ENCODE measurements at regions not wholly inside any gene's neighbourhood (a gene's known extent, or its start where the extent isn't known, plus 50 kb on each side); places are given as distances from the start of the nearest gene placed in this dataset.
"Not testable (repeated sequence)": the region's sequence is repeated elsewhere in the genome, so short reads cannot be mapped to it uniquely, and the experiment has no call there.

DNA sequence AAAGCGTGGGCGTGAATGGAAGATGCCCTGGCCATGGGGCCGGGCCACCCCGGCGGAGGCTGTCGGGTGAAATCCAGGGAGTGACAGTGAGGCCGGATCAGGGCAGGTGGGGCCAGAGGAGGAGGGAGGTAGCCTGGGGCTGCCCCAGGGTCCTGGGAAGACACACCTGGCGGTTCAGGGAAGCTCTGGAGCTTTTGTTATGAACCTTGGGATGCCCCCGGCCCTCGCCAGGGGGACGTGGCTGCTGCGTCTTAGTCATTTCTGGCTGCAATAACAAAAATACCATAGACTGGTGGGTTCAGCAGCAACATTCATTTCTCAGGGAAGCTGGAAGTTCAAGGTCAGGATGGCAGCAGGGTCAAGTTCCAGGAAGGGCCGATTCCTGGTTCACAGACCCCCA is 66.3 kb downstream of the TMEM121 start:
- H3K27ac Mint-ChIP-seq; DNase-seq; H3K27me3 Mint-ChIP-seq; H3K36me3 Mint-ChIP-seq (ENCODE audit: low read depth); POLR2A ChIA-PET; CTCF ChIA-PET; H3K4me3 Mint-ChIP-seq; H3K4me1 Mint-ChIP-seq; H3K9me3 Mint-ChIP-seq: not testable (repeated sequence)

DNA sequence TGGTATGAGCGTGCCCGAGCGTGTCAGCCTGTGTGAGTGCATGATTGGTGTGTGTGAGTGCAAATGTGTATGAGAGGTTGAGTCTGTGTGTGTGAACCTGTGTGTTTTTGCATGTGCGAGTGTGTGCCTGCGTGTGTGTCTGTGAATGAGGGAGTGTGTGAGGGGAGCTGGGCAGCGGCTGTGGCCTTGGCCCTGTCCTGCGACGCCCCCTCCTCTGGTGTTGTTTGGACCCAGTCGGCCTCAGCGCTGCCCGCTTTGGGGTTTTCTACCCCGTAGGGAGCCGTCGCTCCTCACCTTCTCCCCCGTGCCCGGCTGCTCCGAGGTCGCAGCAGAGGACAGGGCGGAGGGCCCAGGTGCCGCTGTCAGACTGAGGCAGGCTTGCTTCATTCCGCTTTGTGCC is 69.0 kb downstream of the TMEM121 start:
- H3K27me3 Mint-ChIP-seq; H3K4me3 Mint-ChIP-seq; H3K9me3 Mint-ChIP-seq; H3K36me3 Mint-ChIP-seq (ENCODE audit: low read depth); CTCF ChIA-PET; H3K4me1 Mint-ChIP-seq; POLR2A ChIA-PET; DNase-seq; H3K27ac Mint-ChIP-seq: not testable (repeated sequence)

DNA sequence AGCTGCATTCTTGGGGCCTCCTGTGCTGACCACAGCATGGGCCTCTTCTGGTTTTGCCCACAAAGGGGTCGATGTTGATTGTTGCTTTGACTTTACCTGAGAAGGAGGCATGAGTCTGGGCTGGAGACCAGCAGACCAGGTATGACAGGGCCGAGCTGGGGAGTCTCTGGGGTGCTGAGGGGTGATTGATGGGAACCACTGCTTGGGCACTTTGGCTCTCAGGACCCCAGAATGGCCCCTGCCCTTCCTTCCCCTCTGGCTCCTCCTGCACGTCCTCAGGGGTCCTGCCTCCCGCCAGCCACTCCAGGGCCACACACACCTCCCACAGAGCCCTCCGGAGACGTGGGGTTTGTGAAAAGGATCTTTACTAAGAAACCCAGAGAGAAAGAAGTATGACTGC is 70.0 kb downstream of the TMEM121 start:
- DNase-seq; H3K27ac Mint-ChIP-seq; POLR2A ChIA-PET; H3K4me3 Mint-ChIP-seq; H3K4me1 Mint-ChIP-seq; H3K9me3 Mint-ChIP-seq; H3K27me3 Mint-ChIP-seq; H3K36me3 Mint-ChIP-seq (ENCODE audit: low read depth); CTCF ChIA-PET: not testable (repeated sequence)

DNA sequence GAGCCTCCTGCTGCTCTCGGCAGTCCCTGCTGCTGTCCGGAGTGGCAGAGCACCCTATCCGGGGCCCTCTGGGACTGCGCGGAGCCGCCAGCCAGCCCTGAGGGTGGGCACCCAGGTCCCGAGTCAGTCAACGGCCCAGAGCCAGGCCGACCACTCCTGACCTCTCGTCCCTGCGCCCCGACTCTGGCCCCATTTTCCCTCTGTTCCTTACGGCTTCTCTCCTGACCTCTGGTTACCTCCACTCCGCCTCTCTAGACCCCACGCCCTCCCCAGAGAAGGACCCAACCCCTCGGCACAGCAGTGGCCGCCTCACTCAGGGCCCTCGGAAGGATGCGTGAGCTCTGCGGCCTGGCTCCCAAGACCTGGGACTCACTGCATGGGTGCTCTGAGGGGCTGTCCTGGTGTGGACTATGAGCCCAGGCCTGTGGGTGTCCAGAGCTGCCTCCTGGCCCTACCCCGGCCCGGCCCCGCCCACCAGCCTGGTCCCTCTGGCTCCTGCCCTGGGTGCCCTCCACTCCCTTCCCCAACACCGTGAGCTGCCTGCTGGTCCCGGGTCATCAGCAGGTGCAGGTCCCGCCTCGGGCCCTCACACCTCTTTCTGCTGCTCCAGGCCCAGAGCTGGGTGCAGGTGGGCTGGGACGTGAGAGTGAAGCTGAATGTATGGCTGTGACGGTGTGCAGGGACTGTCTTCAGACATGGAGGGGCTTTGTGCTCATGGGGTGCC is 71.8 kb downstream of the TMEM121 start:
- CTCF ChIA-PET; H3K36me3 Mint-ChIP-seq (ENCODE audit: low read depth); H3K4me3 Mint-ChIP-seq; POLR2A ChIA-PET; H3K9me3 Mint-ChIP-seq; H3K27ac Mint-ChIP-seq; DNase-seq; H3K4me1 Mint-ChIP-seq; H3K27me3 Mint-ChIP-seq: not testable (repeated sequence)

DNA sequence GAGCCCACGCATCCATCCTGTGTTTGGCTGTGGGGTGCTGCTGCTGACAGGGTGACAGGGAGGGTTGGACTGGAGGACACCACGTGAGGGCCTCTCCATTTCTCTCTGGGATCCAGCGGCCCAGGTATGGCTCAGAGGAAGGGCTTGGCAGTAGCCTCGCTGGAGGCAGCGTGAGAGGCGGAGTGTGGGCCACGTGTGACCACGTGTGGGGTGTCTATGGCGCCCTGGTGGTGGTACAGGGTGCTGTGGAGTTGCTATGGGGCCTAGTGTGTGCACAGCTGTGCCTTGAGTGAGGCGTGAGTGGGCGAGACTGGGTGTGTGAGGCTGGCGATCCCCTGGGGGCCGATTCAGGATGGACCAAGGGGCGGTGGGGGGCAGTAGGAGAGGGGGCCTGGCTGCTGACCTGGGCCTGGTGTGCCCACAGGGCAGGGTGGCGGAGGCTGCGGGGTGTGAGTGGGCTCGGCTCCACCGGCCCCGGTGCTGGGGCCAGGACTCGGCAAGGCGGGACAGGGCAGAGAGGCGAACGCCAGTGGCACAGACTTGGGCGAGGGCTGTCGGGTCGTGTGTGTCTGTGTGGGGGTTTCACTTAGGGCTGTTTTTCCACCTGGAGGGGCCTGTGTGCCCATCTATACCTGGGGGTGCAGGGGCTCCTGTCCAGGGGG is 72.7 kb downstream of the TMEM121 start:
- H3K27me3 Mint-ChIP-seq; H3K36me3 Mint-ChIP-seq (ENCODE audit: low read depth); H3K4me1 Mint-ChIP-seq; H3K27ac Mint-ChIP-seq; H3K4me3 Mint-ChIP-seq; POLR2A ChIA-PET; DNase-seq; H3K9me3 Mint-ChIP-seq; CTCF ChIA-PET: not testable (repeated sequence)

DNA sequence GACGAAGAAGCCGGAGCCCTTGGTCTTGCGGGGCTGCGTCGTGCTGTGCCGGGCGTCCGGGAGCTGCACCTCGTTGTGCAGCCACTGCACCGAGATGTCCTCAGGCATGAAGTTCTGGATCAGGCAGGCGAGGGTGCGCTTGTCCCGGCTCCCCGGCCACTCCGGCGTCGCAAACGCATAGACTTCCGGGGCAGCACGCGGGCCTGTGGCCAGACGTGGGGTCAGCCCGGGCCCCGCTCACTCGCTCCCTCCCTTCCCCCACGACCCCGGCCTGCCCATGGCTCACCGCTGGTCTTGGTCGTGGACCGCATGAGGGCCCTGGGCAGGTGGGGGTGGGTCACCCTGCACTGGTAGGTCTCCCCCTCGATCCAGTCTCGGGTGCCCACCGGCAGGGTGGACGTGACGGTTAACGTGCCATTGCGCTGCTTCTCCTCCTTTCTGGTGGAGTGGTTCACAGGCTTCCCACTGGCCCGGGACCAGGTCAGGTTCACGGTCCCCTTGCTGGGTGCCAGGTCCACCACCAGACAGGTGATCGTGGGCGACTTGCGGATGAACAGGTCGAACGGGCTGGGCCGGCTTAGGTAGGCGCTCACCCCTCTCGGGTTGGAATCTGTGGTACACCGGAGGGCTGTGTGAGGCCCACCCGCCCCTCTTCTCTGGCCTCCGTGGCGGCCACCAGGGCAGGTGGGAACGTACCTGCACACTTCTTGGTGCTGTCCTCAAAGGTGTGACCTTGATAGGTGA is 74.0 kb downstream of the TMEM121 start:
- not testable (repeated sequence) for H3K4me3 Mint-ChIP-seq; H3K36me3 Mint-ChIP-seq (ENCODE audit: low read depth)

DNA sequence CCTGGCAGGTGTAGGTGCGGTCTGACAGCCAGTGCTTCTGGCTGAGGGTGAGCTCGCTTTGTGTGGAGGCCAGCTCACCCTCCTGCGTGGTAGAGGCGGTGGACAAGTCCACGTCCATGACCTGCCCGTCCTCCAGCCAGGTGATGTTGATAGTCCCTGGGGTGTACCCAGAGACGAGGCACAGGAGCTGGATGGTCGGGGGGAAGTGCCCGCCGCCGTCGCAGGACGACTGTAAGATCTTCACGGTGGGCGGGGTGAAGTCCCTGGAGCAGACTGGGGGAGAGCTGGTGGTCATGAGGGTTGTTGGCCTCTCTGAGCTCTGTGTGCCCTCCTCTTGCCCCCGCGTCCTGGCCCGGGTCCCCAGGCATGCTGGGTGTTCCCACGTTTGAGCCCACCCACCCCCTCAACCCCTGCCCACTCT is 74.6 kb downstream of the TMEM121 start:
- ChIA-PET POLR2A (no interaction called here), CTCF (no interaction called here)
- Mint-ChIP-seq H3K4me1 (no peaks in the 10 kb centered on the region), H3K9me3 (no peaks in the 10 kb centered on the region), H3K27ac (no peak overlapping the region), H3K27me3 (no peaks in the 10 kb centered on the region), H3K4me3 (no peak overlapping the region), H3K36me3 (ENCODE audit: low read depth) (no peaks in the 10 kb centered on the region)
- DNase-seq: no peak

More for the DNA sequence above, 74.0 kb downstream of the TMEM121 start:
- H3K27me3 Mint-ChIP-seq, CTCF ChIA-PET, DNase-seq, H3K4me1 Mint-ChIP-seq, H3K9me3 Mint-ChIP-seq, POLR2A ChIA-PET, H3K27ac Mint-ChIP-seq: not testable (repeated sequence)

DNA sequence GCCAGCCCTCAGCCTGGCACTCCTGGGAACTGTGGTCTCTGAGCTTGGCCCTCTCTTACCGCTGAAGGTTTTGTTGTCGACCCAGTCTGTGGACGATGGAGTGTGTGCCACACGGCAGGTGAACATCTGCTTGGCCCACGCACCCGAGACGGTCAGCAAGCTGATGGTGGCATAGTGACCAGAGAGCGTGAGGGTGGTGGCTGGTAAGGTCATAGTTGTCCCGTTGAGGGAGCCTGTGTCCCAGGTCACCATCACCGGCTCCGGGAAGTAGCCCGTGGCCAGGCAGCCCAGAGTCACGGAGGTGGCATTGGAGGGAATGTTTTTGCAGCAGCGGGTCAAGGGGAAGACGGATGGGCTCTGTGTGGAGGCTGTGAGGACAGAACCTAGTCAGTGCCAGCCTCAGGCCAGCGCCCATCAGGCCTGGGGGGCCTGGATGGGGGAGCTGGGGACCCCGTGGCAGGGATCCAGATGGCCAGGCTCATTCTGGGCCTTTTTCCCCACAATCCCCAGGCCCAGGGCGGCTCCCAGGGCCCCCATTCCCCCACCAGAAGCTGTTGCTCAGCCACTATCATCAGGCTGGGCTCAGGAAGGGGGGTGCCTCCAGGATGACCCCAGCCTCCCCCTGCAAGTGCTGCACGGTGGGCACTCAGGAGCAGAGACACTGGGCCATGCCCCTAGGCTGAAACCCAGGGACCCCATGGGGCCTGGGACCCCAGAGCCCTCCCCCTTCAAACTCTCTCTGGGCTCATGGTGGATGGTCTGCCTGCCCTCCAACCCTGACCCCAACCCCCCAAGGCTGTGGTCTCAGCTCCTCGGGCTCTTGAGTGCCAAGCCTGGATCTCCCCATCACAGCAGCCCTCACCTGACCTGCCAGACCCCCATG is 75.2 kb downstream of the TMEM121 start:
- no peaks in the 10 kb centered on the region for H3K4me1 Mint-ChIP-seq
- H3K36me3 Mint-ChIP-seq (ENCODE audit: low read depth): no peaks in the 10 kb centered on the region
- no peak overlapping the region for H3K4me3 Mint-ChIP-seq
- H3K27me3 Mint-ChIP-seq: no peaks in the 10 kb centered on the region
- H3K9me3 Mint-ChIP-seq: no peaks in the 10 kb centered on the region
- H3K27ac Mint-ChIP-seq: no peak overlapping the region
- no peak for DNase-seq
- POLR2A ChIA-PET: no interaction called here
- CTCF ChIA-PET: no interaction called here

DNA sequence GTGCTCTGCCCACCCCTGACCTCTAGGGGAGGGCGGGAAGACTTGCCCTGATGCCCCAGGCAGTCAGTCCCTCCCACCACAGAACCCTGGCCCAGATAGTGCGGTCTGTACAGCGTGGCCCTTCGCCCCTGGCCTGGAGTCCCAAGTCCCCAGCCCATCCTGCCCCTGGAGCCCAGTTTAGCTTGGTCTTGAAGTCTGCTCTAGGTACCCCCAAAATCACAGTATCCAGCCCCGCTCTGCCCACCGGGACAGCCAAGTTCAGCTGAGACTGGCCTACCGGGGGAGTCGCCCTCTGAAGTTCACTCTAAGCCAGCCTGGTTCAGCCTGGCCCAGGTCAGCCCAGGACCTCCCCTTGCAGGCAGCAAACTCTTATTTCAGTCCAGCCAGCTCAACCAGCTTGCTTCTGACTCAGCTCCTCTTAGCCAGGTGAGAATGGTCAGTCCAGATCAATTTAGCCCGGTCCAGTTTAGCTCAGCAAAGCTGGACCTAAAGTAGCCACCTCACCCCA is 75.9 kb downstream of the TMEM121 start:
- no peaks in the 10 kb centered on the region for H3K27me3 Mint-ChIP-seq
- no peaks in the 10 kb centered on the region for H3K36me3 Mint-ChIP-seq (ENCODE audit: low read depth)
- CTCF ChIA-PET: no interaction called here
- POLR2A ChIA-PET: no interaction called here
- no peak overlapping the region for H3K4me3 Mint-ChIP-seq
- H3K27ac Mint-ChIP-seq: no peak overlapping the region
- no peaks in the 10 kb centered on the region for H3K4me1 Mint-ChIP-seq
- no peaks in the 10 kb centered on the region for H3K9me3 Mint-ChIP-seq
- no peak for DNase-seq

DNA sequence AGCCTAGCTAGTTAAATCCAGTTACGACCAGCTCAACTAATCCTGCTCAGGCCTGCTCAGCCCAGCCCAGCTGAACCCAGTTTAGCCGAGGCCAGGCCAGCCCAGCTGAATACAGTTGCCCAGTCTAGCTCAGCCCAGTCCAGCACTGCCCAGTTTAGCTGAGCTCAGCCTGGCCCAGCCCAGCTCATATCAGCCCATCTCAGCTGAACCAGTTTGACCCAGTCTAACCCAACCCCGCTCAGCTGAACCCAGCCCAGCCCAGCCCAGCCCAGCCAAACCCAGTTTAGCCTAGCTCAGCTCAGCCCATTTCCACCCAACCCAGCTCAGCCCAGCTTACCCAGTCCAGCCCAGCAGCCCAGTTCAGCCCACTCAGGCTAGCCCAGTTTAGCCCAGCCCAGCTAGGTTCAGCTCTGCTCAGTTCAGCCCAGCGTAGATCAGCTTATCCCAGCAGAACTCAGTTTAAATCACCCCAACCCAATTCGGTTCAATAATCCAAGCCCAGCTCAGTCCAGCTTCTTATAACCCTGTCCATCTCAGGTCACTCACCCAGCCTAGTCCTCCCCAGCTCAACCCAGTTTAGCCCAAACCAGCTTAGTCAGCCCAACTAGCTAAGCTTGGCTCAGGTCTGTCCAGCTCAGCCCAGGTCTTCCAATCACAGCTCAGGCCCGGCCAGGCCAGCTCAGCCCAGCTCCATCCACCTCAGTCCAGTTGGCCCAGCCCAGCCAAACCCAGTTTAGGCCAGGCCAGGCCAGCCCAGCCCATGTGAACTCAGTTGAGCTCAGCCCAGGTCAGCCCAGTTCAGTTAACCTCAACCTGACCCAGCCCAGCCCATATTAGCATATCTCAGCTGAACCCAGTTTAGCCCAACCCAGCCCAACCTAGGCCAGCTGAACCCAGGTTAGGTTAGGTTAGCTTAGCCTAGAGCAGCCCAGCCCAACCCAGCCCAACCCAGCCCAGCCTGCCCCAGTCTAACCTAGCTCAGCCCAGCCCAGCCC is 76.7 kb downstream of the TMEM121 start:
- Mint-ChIP-seq H3K9me3 (no peaks in the 10 kb centered on the region), H3K27me3 (no peaks in the 10 kb centered on the region), H3K36me3 (ENCODE audit: low read depth) (no peaks in the 10 kb centered on the region), H3K4me1 (no peaks in the 10 kb centered on the region), H3K27ac (no peak overlapping the region), H3K4me3 (no peak overlapping the region)
- CTCF ChIA-PET: no interaction called here
- DNase-seq: no peak
- POLR2A ChIA-PET: no interaction called here

DNA sequence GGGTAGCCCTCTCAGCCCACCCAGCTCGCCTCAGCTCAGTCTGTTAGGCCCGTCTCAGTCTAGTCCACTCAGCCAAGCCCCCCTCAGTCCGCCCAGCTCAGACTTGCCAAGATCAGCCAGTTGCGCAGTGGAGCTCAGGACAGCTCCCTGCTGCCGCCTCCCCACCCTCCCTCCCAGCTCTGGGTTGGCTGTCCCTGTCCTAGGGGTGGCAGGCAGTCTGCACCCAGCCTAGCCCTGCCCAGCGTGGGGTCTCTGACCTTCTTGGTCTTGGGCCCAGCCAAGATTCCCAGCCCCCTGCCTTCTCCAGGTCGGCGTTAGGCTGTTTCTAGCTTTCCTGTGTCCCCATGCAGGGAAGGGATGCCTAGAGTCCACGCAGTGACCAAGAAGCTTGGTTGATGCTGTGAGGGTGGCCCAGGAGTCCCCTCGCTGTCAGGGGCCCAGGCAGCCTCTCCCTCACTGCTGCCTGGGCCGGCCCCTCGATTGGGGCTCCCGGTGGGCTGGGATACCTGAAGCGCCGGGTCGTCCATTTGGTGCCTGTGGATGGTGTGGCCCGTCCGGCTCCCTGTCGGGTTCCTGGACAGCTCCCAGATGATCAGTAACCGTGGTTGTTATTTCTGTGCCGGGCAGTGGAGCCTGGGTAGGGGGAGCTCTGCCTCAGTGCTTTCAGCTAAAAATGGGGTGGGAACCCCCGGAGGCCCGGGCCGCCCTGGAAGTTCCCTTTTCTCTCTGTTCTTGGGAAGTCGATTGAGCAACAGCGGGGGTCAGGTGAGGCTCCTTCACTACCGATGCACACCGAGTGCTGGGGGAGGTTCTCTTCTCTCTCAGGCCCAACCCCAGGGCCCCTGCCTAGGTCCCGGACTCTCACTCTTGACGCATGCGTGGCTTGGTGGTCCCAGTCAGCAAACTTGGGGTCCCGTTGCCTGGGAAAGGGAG is 78.4 kb downstream of the TMEM121 start:
- H3K27ac Mint-ChIP-seq; H3K27me3 Mint-ChIP-seq; H3K4me3 Mint-ChIP-seq; POLR2A ChIA-PET; H3K36me3 Mint-ChIP-seq (ENCODE audit: low read depth); DNase-seq; H3K4me1 Mint-ChIP-seq; H3K9me3 Mint-ChIP-seq: not testable (repeated sequence)
- CTCF ChIA-PET: interaction anchor here (0.7 kb wide), 1 partner anchor 216 kb away, joined by 3 read pairs; no protein-coding TSS in a partner anchor
